Osteoblast (primary cell): ENCODE measurements at regions not wholly inside any gene's neighbourhood (a gene's known extent, or its start where the extent isn't known, plus 50 kb on each side); places are given as distances from the start of the nearest gene placed in this dataset.

ENCODE experiments used
- DNase-seq: peaks from one replicate; pipeline ENCODE4 v3.0.0; 2011; ENCODE audit warnings: low spot score, mixed read lengths; ENCODE audit not compliant: insufficient read length; ENCODE audit errors: missing footprints
- H2AFZ ChIP-seq: 2 replicates; pipeline ENCODE4 v1.6.0; 2011; ENCODE audit warnings: mild to moderate bottlenecking, low read length
- H3K27ac ChIP-seq: 2 replicates; pipeline ENCODE4 v1.5.1; 2011; ENCODE audit warnings: mild to moderate bottlenecking, low read depth, low read length, moderate library complexity
- H3K27me3 ChIP-seq: 2 replicates; pipeline ENCODE4 v1.6.0; 2012; ENCODE audit warnings: mild to moderate bottlenecking, control low read depth, inconsistent platforms, low read length, moderate library complexity; ENCODE audit not compliant: insufficient read depth
- H3K36me3 ChIP-seq: 2 replicates; pipeline ENCODE4 v1.5.1; 2011; ENCODE audit warnings: mild to moderate bottlenecking, low read length, control low read depth, moderate library complexity; ENCODE audit not compliant: insufficient read depth
- H3K4me1 ChIP-seq: 2 replicates; pipeline ENCODE4 v1.5.1; 2011; ENCODE audit warnings: mild to moderate bottlenecking, low read length, control low read depth, moderate library complexity; ENCODE audit not compliant: insufficient read depth
- H3K4me2 ChIP-seq: 2 replicates; pipeline ENCODE4 v1.6.0; 2011; ENCODE audit warnings: mild to moderate bottlenecking, low read length; ENCODE audit not compliant: insufficient read depth
- H3K4me3 ChIP-seq: fragments of 200-600 bp; sonication (generic); 3 replicates; pipeline ENCODE4 v1.5.1; 2012; ENCODE audit warnings: mild to moderate bottlenecking, low read length, inconsistent platforms; ENCODE audit not compliant: insufficient read depth
- H3K79me2 ChIP-seq: 2 replicates; pipeline ENCODE4 v1.6.0; 2012; ENCODE audit warnings: mild to moderate bottlenecking, low read length, control low read depth, inconsistent platforms; ENCODE audit not compliant: insufficient read depth
- H3K9me3 ChIP-seq: 2 replicates; pipeline ENCODE4 v1.5.1; 2011; ENCODE audit warnings: low read depth, low read length, control low read depth
- H4K20me1 ChIP-seq: 2 replicates; pipeline ENCODE4 v1.6.0; 2012; ENCODE audit warnings: mild to moderate bottlenecking, low read length, control low read depth; ENCODE audit not compliant: insufficient read depth
- TF ChIP-seq, protein P1 (sequence below): IDR thresholded peaks from 2 replicates; pipeline ENCODE4 v1.5.1; 2011; ENCODE audit warnings: mild to moderate bottlenecking, low read depth, low read length, moderate library complexity; ENCODE audit errors: extremely low read depth

DNA sequence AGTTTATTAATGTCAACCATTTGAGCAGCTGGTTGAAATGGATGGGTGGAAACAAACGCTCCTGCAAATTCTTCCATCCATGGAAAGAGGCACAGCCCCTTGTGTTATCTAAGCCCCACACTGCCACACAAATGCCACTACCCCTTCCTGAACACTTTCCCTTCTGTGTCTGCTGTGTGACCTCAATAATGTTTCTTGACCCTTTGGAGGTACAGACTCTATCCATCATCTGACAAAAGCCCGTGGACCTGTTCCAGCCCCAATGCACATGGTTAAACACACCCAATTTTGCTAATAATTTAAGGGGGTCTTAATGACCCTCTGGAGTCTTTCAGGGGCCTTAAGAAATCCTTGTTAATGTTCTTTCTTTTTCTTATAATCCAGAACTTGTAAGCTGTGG, 482.2 kb upstream of the CFAP20DC start:
- Histone ChIP-seq H3K9me3 (no peaks in the 10 kb centered on the region), H3K27ac (no peak overlapping the region), H2AFZ (no peak overlapping the region), H3K4me1 (peaks cover 18% of the 10 kb centered on the region), H4K20me1 (no peaks in the 10 kb centered on the region), H3K27me3 (no peaks in the 10 kb centered on the region), H3K4me2 (no peak overlapping the region), H3K36me3 (no peaks in the 10 kb centered on the region), H3K4me3 (no peak overlapping the region), H3K79me2 (no peaks in the 10 kb centered on the region)
- TF ChIP-seq, protein P1, sequence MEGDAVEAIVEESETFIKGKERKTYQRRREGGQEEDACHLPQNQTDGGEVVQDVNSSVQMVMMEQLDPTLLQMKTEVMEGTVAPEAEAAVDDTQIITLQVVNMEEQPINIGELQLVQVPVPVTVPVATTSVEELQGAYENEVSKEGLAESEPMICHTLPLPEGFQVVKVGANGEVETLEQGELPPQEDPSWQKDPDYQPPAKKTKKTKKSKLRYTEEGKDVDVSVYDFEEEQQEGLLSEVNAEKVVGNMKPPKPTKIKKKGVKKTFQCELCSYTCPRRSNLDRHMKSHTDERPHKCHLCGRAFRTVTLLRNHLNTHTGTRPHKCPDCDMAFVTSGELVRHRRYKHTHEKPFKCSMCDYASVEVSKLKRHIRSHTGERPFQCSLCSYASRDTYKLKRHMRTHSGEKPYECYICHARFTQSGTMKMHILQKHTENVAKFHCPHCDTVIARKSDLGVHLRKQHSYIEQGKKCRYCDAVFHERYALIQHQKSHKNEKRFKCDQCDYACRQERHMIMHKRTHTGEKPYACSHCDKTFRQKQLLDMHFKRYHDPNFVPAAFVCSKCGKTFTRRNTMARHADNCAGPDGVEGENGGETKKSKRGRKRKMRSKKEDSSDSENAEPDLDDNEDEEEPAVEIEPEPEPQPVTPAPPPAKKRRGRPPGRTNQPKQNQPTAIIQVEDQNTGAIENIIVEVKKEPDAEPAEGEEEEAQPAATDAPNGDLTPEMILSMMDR = no peak
- no peak for DNase-seq

DNA sequence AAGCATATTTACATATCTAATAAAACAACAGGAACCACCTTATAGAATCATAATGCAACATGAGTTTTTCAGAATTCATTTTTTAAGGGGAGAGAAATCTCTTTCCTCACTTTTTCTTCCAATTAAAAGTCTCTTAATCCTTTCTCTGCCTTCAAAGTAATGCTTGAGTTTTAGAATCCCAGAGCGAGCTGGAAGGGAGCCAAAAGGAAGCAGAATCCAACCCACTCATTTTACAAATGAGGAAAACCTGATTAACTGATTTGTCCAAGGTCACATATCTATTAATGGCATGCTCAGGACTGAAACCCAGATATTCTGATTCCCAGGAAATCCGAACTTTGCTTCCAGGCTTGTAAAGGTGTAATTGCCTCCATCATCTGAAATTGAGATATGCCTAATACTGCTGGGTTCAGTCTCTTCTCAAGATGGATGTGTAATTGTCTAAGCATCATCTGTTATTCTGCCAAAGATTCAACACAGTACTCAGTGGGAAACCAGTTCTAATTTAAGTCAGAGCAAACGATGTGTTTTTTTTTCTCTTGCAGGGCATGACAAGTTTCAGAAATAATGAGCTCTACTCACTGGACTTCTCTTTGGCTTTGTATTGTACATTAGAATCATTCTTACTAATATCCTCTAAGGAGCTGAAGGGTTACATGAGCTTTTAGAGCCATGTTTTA, 481.4 kb upstream of the CFAP20DC start:
- TF ChIP-seq, protein P1 = no peak
- H3K4me1 ChIP-seq = peaks cover 16% of the 10 kb centered on the region
- no peak overlapping the region for H3K4me3 ChIP-seq
- peak overlapping the region; percentile 24 for H2AFZ ChIP-seq
- H3K79me2 ChIP-seq = no peaks in the 10 kb centered on the region
- no peak overlapping the region for H3K27ac ChIP-seq
- H4K20me1 ChIP-seq = no peaks in the 10 kb centered on the region
- H3K9me3 ChIP-seq = no peaks in the 10 kb centered on the region
- no peaks in the 10 kb centered on the region for H3K27me3 ChIP-seq
- no peak for DNase-seq
- H3K4me2 ChIP-seq = no peak overlapping the region
- no peaks in the 10 kb centered on the region for H3K36me3 ChIP-seq

DNA sequence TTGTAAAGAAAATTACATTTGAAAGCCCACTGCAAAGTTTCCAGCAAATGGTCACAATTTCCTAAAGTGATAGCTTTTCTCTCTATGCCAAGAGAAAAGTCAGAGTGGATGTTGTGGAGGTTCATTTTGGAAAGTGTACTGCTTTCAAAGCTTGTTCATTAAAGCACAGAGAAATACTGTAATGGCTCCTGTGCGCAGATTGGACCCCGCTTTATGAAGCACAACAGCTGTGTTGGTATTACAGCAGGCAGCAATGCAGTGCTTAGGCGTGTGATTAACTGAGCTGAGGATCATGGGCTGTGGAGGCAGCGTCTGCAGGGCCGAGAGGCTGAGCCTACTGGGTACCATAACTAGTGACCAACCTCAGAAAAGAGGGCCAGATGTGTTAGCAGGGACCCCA, 478.4 kb upstream of the CFAP20DC start:
- Histone ChIP-seq H3K27me3 (no peaks in the 10 kb centered on the region), H3K9me3 (no peaks in the 10 kb centered on the region), H2AFZ (no peak overlapping the region), H3K36me3 (no peaks in the 10 kb centered on the region), H3K4me2 (no peak overlapping the region), H3K79me2 (no peaks in the 10 kb centered on the region), H3K27ac (no peak overlapping the region), H3K4me1 (peaks cover 3% of the 10 kb centered on the region), H3K4me3 (no peak overlapping the region), H4K20me1 (no peaks in the 10 kb centered on the region)
- TF ChIP-seq, protein P1 = no peak
- DNase-seq = no peak

DNA sequence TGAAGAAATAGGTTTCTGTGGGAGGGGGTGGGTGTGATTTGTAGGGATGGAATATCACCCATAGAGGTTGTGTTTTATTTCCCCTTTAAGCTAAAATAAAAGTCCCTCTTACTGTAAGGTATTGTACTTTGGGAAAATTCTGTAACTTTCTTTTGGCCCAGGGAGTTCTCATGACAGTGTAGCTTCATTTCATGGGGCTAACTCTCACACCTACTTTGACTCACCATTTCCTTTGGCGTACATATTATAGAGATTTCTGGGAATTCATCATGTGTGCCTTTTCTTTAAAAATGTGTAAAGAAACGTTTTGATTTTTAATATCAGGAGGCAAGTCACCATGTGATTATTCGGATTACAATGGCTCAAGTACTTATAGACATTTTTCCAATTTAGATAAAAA, 477.7 kb upstream of the CFAP20DC start:
- Histone ChIP-seq H4K20me1 (no peaks in the 10 kb centered on the region), H2AFZ (no peak overlapping the region), H3K36me3 (no peaks in the 10 kb centered on the region), H3K9me3 (no peaks in the 10 kb centered on the region), H3K27ac (no peak overlapping the region), H3K79me2 (no peaks in the 10 kb centered on the region), H3K4me2 (no peak overlapping the region), H3K27me3 (no peaks in the 10 kb centered on the region), H3K4me3 (no peak overlapping the region), H3K4me1 (peaks cover 3% of the 10 kb centered on the region)
- TF ChIP-seq, protein P1 = no peak
- DNase-seq = no peak
